Skeletal muscle cell (primary cell): ENCODE measurements at regions not wholly inside any gene's neighbourhood (a gene's known extent, or its start where the extent isn't known, plus 50 kb on each side); places are given as distances from the start of the nearest gene placed in this dataset.

Experiments used
- DNase-seq: peaks from one replicate; pipeline ENCODE4 v3.0.0-alpha.2; 2010; ENCODE audit warnings: low read depth
- H3K4me3 ChIP-seq: 2 replicates; pipeline ENCODE4 v1.5.1; 2011; ENCODE audit warnings: low read depth, mild to moderate bottlenecking, control low read depth, low read length, moderate library complexity

DNA sequence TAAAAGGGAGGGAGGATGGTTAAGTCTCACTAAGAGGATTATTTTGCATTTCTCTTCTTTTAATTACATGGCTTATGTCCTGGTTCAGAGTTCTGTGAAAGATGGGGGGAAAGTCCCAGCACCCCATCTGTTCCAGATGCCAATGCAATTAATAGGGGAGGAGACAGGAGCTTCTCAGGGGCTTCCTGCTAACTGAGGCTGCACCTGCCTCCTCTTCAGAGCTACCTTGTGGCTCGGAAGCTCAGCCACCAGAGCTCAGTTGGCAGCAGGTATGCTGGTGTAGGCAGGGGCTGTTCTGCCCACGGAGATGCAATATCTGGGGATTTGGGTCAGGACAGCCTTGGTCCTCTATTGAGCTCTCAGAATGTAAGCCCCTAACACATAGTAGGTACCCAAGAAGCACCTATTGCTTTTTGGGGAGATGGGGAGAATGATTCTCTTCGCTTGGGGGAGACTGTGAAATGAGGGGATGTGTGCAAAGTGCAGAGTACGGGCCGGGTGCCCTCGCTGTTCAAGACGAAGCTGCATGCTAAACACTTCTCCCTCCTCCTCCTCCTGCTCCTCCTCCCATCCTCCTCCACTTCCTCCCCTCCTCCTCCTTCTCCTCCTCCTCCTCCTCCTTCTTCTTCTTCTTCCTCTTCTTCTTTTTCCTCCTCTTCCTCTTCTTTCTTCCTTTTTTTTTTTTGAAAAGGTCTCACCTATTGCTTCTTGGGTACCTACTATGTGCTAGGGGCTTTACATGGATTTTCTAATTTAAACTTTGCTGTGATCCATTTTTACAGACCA, 279.0 kb downstream of the PTPRU start:
- DNase-seq: no peak
- H3K4me3 ChIP-seq: no peak overlapping the region

DNA sequence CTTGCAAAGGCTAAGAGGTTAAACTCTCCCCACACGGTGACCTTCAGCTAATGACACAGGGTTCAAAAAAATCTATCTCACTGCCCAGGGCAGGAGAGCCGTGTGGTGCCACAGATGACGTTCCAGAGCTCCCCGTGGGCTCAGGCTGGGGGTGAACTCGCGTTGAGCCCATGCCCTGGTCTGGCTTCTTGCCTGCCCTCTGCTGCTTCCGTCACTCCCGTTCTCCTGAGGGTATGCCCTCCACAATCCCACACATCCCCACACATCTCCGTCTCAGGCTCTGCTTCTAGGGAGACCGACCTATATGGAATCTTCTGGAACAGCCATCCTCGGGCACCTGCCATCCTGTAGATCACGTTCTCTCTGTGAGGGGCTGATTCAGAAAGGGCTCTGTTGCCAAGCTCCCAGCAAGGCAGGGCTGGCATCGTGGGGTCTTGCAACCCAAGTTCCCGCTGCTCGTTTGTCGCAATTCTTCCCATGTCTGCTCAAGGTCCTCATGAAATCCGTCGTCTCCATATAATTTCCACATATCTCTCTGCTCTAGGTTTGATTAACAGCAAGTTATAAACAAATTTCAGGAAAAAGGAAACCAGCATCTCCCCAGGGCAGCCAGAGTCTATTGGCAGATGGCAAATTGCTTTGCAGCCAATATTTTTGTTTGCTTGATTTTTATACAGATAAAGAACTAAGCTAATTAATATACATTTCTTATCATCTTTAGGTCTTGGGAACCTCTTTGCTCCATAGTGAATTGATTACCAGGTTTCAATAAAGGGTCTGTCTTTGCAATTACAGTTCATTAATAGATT, 278.2 kb downstream of the PTPRU start:
- H3K4me3 ChIP-seq: no peak overlapping the region
- DNase-seq: no peak

DNA sequence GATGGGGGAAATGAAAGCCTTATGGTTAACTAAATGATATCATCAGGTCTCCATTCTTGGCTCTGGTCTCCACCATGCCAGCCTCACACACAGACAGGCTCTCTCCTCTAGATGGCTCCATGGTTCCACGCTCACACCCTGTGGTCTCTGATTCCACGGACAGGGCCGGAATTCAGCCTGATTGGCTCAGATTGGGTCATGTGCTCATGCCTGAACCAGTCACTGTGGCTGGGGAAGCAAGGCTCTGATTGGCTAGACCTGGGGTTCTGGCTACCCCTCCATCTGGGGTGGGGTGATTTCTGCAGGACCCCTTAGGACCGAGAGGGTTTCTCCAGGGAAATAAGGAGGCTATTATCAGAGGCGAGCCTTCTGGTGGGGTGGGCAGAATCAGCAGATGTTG, 277.0 kb downstream of the PTPRU start:
- no peak overlapping the region for H3K4me3 ChIP-seq
- no peak for DNase-seq

DNA sequence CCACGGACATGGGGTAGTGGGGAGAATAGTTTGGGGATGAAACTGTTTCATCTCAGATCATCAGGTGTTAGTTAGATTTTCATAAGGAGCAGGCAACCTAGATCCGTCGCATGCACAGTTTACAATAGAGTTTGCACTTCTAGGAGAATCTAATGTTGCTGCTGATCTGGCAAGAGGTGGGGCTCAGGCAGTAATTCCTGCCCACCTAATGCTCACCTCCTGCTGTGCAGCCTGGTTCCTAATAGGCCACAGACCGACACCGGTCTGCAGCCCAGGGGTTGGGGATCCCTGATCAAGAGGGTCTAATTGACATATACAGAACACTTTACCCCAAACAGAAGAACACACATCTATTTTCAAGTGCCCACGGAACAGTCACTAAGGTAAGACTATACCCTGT, 275.1 kb downstream of the PTPRU start:
- DNase-seq: no peak
- no peak overlapping the region for H3K4me3 ChIP-seq

DNA sequence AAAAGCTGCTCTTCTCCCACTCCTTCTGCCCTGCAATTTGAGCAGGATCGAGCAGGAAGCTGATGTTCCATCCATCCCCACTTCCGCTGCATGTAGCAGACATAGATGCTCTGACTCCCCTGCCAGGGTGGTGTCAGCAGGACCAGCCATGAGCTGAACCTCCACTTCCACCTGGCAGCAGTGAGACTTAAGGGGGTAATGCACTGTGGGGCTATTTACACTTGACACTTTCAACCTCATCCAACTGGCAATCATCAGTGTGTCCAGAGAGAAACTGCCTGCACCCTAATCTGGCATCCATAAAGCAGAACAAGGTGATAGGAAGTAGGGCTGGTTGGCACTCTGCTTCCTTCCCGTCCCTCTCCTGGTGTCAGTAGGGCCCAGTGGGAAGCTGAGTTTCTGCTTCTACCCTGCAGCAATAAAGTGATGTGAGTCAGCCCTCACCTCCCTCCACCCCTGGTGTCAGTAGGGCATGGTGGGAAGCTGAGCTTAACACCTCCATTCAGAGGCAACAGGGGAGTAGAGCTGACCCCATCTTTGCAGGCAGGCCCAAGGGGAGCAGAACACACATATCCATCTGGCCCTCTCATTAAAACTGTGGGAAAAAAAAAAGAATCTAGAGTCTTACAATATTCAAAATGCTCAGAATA, 272.3 kb downstream of the PTPRU start:
- no peak for DNase-seq
- H3K4me3 ChIP-seq: no peak overlapping the region

DNA sequence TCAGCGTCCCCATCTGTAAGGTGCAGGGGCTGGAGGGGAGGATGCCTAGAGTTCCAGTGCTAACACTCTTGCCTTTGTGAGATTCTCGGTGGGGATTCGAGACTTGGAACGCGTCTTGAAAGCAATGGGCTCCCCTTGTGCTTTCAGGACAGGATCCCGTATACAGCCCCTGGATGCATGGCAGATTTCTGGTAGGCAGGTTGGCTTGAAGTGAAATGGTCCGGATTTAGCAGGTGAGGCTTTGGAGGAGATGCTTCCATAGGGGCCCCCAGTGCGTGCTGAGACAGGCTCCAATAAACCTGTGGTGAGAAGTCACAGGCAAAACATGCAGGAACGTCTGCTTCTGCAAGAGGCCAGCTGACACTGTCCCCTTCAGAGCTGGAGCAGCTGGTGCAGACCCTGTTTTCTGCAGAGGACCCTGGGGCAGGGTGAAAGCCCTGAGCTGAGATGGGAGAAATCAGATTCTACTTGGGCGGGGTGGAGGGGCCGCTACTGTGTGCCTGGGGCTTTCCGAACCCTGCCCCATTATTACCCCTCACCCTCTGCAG, 270.4 kb downstream of the PTPRU start:
- no peak overlapping the region for H3K4me3 ChIP-seq
- no peak for DNase-seq

DNA sequence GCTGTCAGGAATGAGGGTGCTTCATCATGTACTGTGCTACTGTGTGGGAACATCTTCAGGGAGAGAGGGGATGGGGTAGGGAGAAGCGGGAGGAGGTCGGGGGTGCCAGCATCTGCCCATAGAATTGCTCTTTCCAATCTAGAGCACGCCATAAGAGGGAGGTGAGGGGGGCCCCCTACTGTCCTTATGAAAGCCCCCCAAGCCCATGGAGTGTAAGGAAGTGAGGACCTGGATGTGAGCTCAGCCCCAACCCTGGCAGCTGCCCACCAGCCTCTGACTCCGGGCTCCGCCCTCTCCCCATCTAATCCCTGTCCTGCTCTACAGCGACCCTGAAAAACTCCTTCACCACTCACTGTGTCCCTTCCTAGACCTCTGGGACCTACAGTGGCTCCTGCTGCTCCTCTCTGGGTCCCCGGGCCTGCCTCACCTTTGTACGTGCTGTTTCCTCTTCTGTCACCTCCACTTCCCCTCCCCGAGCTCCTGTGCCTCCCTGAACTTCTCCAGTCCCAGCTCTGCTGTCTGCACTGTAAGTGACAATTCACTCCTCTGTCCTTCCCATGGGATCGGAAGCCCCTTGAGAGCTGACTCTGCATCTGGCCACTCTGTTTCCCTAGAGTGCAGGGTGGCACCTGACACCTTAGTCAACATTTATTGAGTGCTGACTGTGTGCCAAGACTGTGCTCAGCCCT, 269.4 kb downstream of the PTPRU start:
- DNase-seq: no peak
- no peak overlapping the region for H3K4me3 ChIP-seq

DNA sequence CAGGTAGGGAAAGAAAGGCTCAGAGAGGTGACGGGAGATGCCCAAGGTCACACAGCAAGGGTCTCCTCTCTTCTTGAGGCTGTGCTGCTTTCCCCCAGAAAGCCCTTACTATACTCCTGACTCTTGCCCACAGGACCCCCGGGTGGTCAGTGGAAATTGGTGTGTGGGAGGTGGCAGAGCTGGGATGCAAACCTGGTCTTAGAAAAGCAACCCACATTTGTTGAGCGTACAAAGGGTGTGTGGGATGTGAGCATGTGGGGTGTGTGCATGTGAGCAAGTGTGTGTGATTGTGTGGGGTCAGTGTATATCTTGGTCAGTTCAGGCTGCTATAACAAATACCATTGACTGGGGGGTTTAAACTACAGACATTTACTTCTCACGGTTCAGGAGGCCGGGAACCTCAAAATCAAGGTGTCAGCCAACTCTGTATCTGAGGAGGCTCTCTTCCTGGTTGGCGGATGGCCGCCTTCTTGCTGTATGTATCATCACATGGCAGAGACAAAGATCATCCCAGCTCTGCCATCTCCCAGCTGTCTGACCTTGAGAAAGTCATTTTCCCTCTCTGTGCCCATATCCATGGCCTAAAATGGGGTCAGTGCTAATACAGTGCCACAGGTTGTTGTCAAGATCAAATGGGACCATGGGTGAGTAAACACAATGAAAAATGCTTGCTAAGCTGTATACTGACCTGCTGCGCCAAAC, 268.5 kb downstream of the PTPRU start:
- no peak overlapping the region for H3K4me3 ChIP-seq
- no peak for DNase-seq

DNA sequence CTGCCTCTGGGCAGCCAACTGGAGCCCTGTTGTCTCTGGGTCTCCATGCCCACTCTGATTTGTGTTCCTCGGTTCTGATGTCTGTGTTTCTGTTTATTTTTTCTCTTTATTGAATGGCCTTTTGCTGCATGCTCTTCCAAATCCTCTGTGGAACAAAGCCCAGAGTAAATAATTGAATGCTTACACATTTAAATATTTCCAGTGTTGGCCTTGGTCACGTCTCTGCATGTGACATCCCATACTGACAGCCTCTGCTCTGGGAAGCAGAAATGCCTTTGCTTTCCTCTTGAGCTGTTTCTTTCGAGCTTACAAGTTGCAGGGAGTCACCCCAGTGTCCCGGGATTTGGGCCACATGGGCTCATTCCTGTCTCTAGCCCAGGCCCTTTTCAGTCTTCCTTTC, 267.9 kb downstream of the PTPRU start:
- H3K4me3 ChIP-seq: no peak overlapping the region
- DNase-seq: no peak

DNA sequence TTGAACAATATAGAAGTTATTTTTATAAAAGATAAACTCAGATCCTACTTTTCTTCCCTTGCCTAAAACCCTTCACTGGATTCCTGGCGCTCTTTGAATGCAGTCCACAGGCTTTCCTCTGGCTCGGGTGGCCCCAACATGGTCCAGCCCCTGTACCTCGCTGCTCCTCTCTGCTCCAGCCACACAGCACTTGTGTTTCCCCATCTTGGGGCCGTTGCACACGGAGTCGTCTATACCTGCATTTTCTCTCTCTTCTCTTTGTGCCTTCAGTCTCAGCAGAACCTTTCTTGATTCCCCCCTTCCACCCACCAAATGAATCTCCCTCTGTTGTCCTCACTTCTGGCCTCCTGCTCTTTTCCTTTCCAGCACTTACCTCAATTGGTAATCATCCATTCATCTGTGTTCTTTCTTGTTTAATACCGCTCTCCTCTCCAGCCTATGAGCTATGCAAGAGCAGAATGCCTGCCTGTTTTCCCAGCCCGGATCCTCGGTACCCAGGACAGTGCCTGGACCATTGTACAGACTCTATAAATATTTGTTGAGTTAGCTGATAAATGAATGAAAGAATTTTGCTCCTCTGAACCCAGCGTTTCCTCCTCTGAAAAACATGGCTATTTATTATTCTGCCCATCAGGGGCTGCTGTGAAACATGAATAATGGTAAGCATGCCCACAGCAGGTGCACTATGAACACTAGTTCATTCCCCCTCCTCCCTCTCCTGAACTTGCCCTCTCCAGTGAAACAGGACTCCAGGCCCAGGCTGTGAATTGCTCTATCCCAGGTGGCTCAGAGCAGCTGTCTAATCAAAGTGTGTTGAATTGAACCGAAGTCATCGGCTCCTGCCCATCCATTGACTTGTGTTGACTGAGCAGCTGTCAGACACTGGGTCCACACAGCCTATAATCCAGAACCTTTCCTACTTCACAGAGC, 266.9 kb downstream of the PTPRU start:
- DNase-seq: peak; percentile 10
- H3K4me3 ChIP-seq: no peak overlapping the region

DNA sequence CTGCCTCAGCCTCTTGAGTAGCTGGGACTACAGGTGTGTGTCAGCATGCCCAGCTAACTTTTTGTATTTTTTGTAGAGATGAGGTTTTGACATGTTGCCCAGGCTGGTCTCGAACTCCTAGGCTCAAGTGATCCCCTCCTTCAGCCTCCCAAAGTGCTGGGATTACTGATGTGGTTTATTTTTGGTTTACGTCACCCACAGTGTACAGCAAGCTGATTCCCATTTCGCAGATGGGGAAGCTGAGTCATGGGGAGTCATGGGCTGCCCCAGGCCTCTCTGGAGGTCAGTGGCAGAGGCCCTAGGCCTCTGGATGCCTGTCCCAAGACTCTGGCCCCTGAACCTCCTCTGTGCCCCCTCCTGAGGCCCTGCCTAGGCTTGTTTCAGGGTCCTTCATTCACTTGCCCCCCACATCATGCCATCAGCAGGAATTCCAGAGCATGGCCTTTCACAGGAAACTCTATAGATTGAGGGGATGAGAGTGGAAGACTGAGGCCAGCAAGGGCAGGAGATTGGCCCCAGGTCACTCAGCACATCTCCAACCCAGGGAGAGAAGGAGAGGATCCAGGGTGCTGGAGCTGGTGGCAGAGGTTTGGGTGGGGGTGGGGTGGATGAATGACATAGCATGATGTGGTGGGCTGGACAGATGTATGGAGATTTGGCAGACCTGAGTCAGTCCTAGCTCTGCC, 266.0 kb downstream of the PTPRU start:
- no peak for DNase-seq
- no peak overlapping the region for H3K4me3 ChIP-seq

DNA sequence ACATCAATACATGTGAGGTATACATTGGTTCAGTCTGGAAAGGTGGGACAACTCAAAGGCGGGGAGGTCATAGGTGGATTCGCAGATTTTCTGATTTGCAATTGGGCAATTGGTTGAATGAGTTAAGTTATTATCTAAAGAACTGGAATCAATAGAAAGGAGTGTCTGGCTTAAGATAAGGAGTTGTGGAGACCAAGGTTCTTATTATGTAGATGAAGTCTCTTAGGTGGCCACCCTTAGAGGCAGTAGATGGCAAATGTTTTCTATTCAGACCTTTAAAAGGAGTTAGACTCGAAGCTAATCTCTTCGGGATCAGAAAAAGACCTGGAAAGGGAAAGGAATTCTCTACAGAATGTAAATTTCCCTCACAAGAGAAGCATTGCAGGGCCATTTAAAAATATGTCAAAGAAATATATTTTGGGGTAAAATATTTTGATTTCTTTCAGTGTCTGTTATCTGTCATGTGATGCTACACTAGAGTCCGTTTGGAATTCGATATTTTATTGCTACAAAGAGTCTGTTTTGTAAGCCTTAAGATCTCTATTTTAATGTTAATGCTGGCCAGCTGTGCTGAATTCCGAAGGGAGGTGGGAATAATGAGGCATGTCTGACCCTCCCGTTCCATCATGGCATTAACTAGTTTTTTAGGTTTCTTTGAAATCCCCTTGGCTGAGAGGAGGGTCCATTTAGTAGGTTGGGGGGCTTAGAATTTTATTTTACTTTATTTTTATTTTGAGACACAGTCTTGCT, 265.1 kb downstream of the PTPRU start:
- no peak for DNase-seq
- H3K4me3 ChIP-seq: no peak overlapping the region

DNA sequence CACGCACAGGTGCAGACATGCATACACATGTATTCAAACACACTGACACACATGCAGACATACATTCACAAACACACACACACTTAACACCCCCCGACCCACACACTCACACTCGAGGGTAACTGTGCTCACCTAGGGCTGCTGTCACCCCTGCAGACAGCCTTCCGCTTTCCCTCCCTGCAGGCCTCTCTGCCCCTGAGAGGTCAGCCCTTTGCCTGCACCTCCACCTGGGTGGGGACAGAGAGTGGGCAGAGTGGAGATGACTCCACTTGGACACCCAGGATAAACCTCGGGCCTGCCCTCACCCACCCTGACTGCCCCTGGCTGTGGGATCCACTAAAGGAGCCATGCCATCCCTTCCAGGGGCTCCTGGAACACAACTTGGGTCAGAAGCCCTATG, 264.3 kb downstream of the PTPRU start:
- no peak for DNase-seq
- H3K4me3 ChIP-seq: no peak overlapping the region

DNA sequence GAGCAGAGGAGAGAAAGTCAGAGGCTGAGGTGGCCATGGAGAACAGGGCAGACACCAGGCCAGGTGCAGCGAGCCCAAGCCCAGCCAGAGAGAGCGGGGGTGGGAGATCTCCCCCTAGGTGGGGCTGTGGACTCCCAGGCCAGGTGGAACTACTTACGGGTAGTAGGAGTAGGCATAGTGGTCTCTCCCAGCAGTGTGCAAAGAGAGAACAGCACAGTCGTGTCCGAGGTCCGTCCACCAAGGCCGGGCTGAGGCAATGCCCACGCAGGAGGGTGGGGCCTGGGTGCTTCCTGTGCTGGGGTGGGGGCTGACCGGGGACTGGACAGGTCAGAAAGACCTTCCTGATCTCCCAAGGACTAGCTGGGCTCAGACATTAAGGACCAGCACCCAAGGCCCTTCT, 263.7 kb downstream of the PTPRU start:
- DNase-seq: no peak
- H3K4me3 ChIP-seq: no peak overlapping the region

DNA sequence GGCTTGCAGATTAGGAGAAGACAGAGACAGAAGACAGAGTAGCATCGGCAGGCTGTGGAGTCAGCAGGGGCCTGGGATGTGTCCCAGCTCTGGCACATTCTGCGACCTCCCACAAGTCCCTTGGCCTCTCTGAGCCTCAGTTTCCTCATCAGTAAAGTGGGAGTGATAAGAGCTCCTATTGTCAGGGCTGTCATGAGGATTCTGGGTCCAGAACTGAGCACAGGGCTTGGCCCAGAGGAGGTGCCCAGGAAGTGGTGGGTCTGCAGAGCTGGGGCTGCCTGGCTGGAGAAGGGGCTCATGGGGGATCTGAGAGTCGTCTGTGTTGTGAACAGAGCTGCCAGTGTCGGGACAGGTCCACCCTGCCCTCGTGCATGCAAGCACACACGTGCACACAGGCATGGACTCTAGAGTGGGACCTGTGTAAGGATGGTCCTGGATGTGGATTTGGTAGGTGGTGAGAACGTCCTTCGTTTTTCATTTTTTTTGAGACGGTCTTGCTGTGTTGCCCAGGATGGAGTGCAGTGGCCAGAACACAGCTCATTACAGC, 262.9 kb downstream of the PTPRU start:
- no peak overlapping the region for H3K4me3 ChIP-seq
- DNase-seq: no peak
